ENCODE measurements at regions not wholly inside any gene's neighbourhood (a gene's known extent, or its start where the extent isn't known, plus 50 kb on each side); places are given as distances from the start of the nearest gene placed in this dataset.

DNA sequence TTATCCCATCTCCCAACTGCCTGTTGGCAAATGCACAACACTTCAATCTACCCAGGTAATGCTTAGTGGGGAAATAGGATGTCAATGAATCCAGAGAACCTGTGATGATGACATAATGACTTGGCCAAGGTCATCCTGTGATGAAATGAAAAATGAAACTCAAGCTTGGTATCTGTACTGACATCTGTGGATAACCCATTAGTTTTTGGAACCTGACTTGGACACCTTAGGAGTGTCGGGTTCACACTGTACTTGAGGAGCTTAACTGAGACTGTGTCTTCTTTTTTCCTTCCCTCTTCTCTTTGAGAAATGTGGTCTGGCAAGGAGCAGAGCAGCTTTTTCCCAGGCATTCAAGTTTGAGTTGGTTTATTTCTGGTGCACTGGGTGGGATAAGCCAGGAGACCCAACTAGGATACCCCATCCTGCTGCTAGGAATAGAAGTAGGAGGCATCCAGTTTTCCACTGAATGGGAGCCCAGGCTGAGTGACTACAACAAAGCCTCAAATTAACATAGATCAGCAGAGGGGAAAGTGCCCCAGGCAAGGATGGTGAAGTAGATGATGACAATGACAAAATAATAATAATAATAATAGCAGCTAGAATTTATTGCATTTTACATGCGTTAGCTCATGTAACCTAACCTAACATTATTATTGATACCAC, 72.1 kb downstream of the ADRB2 start:
- Histone ChIP-seq H3K27ac (ENCODE audit: extremely low read length, insufficient read depth, low read length) (no peak overlapping the region), H3K4me1 (ENCODE audit: insufficient read depth, low read length) (no peaks in the 10 kb centered on the region), H3K9me3 (ENCODE audit: low read length) (no peaks in the 10 kb centered on the region), H4K20me1 (ENCODE audit: insufficient read depth, low read length) (no peaks in the 10 kb centered on the region), H3K36me3 (replicated peaks in 1 of 2; ENCODE audit: control insufficient read depth in 1 of 2, insufficient read depth in 2 of 2, low read length in 2 of 2) (no peaks in the 10 kb centered on the region), H3K79me2 (ENCODE audit: insufficient read depth, low read length) (no peaks in the 10 kb centered on the region), H3K9ac (ENCODE audit: insufficient read depth, low read depth, low read length) (no peak overlapping the region), H3K27me3 (ENCODE audit: control insufficient read depth in 1 of 2, insufficient read depth in 2 of 2, low read length in 2 of 2) (no peaks in the 10 kb centered on the region; a peak in 1 of 5 replicates), H2AFZ (ENCODE audit: low read length) (no peak overlapping the region), H3K4me3 (replicated peaks in 1 of 3; ENCODE audit: insufficient read depth in 1 of 3, low read depth in 2 of 3, low read length in 3 of 3) (no peak overlapping the region), H3K4me2 (ENCODE audit: low read depth, low read length) (no peak overlapping the region)
- DNase-seq (ENCODE audit: low spot score) (no peak), FAIRE-seq (no peak), ATAC-seq (no peak)
- BruUV-seq (replicated peaks): no TSS peak
- intact Hi-C loops (cut with micrococcal nuclease; ENCODE audit: unreplicated experiment): no loop called here
- CTCF ChIA-PET (ENCODE audit: low intra/inter-chr PET ratio, low total read pairs): no interaction called here
- TF ChIP-seq ATF7 (IDR thresholded peaks at IDR 0.05) (peak; percentile 21; the same call in 1 of the 2 replicates), ATF7 (CRISPR knock-in tag; IDR thresholded peaks at IDR 0.05) (no peak), PRPF4 (IDR thresholded peaks at IDR 0.05; ENCODE audit: low read depth, low read length, poor library complexity, severe bottlenecking) (no peak)
- in situ Hi-C loops (cut with HindIII; ENCODE audit: extremely low pct_ligation_motif_present, low pct_unique_long_range_greater_than_20kb): no loop called here
- WGBS (ENCODE audit: low lambda C conversion rate): 50% methylated on average over 2 of the region's 2 CpGs
- POLR2A ChIA-PET: no interaction called here

DNA sequence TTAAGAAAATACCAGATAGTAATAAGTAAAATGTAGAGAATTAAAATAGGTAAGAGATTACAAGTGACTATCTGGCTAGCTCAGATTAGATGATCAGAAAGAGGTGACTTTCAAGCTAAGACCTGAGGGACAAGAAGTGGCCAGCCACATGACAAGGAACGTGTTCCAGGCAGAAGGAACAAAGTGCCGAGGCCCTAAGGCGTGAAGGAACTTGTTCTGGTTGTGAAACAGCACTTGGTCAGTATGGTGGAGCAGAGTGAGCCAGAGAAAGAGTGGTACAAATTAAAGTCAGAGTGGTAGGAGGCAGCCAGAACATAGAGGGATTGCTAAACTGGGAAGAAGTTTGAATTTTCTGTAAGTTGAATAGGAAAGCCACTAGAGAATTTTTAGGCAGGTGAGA, 73.6 kb downstream of the ADRB2 start:
- Histone ChIP-seq H3K4me1 (ENCODE audit: insufficient read depth, low read length) (no peaks in the 10 kb centered on the region), H3K79me2 (ENCODE audit: insufficient read depth, low read length) (no peaks in the 10 kb centered on the region), H3K4me3 (replicated peaks in 1 of 3; ENCODE audit: insufficient read depth in 1 of 3, low read depth in 2 of 3, low read length in 3 of 3) (no peak overlapping the region), H3K27ac (ENCODE audit: extremely low read length, insufficient read depth, low read length) (no peak overlapping the region), H3K36me3 (replicated peaks in 1 of 2; ENCODE audit: control insufficient read depth in 1 of 2, insufficient read depth in 2 of 2, low read length in 2 of 2) (no peaks in the 10 kb centered on the region), H3K9ac (ENCODE audit: insufficient read depth, low read depth, low read length) (no peak overlapping the region), H3K4me2 (ENCODE audit: low read depth, low read length) (no peak overlapping the region), H4K20me1 (ENCODE audit: insufficient read depth, low read length) (no peaks in the 10 kb centered on the region), H3K9me3 (ENCODE audit: low read length) (no peaks in the 10 kb centered on the region), H3K27me3 (ENCODE audit: control insufficient read depth in 1 of 2, insufficient read depth in 2 of 2, low read length in 2 of 2) (no peaks in the 10 kb centered on the region; a peak in 1 of 5 replicates), H2AFZ (ENCODE audit: low read length) (no peak overlapping the region)
- in situ Hi-C loops (cut with HindIII; ENCODE audit: extremely low pct_ligation_motif_present, low pct_unique_long_range_greater_than_20kb): no loop called here
- POLR2A ChIA-PET: no interaction called here
- intact Hi-C loops (cut with micrococcal nuclease; ENCODE audit: unreplicated experiment): no loop called here
- FAIRE-seq: no peak
- WGBS (ENCODE audit: low lambda C conversion rate): 0% methylated on average over 3 of the region's 3 CpGs
- no peak for DNase-seq (ENCODE audit: low spot score)
- no TSS peak for BruUV-seq (replicated peaks)
- no peak for ATAC-seq
- CTCF ChIA-PET (ENCODE audit: low intra/inter-chr PET ratio, low total read pairs): no interaction called here
- TF ChIP-seq, protein P1, sequence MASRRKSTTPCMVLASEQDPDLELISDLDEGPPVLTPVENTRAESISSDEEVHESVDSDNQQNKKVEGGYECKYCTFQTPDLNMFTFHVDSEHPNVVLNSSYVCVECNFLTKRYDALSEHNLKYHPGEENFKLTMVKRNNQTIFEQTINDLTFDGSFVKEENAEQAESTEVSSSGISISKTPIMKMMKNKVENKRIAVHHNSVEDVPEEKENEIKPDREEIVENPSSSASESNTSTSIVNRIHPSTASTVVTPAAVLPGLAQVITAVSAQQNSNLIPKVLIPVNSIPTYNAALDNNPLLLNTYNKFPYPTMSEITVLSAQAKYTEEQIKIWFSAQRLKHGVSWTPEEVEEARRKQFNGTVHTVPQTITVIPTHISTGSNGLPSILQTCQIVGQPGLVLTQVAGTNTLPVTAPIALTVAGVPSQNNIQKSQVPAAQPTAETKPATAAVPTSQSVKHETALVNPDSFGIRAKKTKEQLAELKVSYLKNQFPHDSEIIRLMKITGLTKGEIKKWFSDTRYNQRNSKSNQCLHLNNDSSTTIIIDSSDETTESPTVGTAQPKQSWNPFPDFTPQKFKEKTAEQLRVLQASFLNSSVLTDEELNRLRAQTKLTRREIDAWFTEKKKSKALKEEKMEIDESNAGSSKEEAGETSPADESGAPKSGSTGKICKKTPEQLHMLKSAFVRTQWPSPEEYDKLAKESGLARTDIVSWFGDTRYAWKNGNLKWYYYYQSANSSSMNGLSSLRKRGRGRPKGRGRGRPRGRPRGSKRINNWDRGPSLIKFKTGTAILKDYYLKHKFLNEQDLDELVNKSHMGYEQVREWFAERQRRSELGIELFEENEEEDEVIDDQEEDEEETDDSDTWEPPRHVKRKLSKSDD (CRISPR knock-in tag; IDR thresholded peaks at IDR 0.05; ENCODE audit: low read depth): no peak
- no peak for TF ChIP-seq FIP1L1 (IDR thresholded peaks at IDR 0.05; ENCODE audit: borderline replicate concordance, insufficient read depth, low read depth, low read length)
- TF ChIP-seq NPAS2 (CRISPR knock-in tag; IDR thresholded peaks at IDR 0.05; ENCODE audit: borderline replicate concordance): no peak
- TF ChIP-seq THAP11 (CRISPR knock-in tag; IDR thresholded peaks at IDR 0.05): no peak
- no peak for TF ChIP-seq STAT5B (CRISPR knock-in tag; IDR thresholded peaks at IDR 0.05)
- TF ChIP-seq ZNF460 (CRISPR knock-in tag; IDR thresholded peaks at IDR 0.05; ENCODE audit: borderline replicate concordance): no peak
- no peak for TF ChIP-seq SYNCRIP (IDR thresholded peaks at IDR 0.05; ENCODE audit: insufficient read depth, low read depth, low read length)
- no peak for TF ChIP-seq NR1H2 (CRISPR knock-in tag; IDR thresholded peaks at IDR 0.05; ENCODE audit: borderline replicate concordance, low read depth)
- TF ChIP-seq ZNF274 (CRISPR knock-in tag; IDR thresholded peaks at IDR 0.05): no peak
- TF ChIP-seq PAX8 (CRISPR knock-in tag; IDR thresholded peaks at IDR 0.05; ENCODE audit: borderline replicate concordance): no peak
- TF ChIP-seq CBFB (CRISPR knock-in tag; IDR thresholded peaks at IDR 0.05): no peak
- TF ChIP-seq CCAR2 (optimal IDR thresholded peaks at IDR 0.05; ENCODE audit: low read depth, low read length): no peak

Data from HepG2 (cell line).